WI38 (cell line): ENCODE measurements at regions not wholly inside any gene's neighbourhood (a gene's known extent, or its start where the extent isn't known, plus 50 kb on each side); places are given as distances from the start of the nearest gene placed in this dataset.

Source experiments
- H3K4me3 ChIP-seq: 2 replicates; pipeline ENCODE4 v1.5.1; 2011; ENCODE audit warnings: low read depth, mild to moderate bottlenecking, control low read depth, low read length
- CTCF ChIP-seq: IDR thresholded peaks from 2 replicates; pipeline ENCODE4 v1.5.1; 2012; ENCODE audit warnings: low read depth, mild to moderate bottlenecking, control low read depth, low read length

- TF ChIP-seq CTCF, result no peak
- no peak overlapping the region for H3K4me3 ChIP-seq
Observed at GRCh38 chr12:92419201-92419600, 273.6 kb upstream of the BTG1 start.

DNA sequence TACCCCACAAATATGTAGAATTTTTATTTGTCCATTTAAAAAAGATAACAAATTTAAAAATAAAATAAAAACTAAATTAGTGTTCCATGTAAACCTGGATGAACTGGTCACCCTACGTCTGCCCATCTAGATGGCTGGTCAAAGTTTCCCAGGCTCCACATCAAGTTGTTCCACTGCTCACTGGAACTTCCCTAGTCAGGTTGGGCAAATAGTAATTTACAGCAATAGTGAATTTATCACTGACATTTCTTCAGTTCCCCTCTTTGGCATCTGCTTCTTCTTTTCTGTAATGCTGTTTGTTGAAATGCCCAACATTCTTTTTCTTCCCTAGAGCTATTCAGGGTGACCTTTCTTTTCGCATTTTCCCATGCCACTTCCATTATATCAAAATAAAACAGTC, 272.7 kb upstream of the BTG1 start:
- TF ChIP-seq CTCF, result no peak
- no peak overlapping the region for H3K4me3 ChIP-seq

GRCh38 chr12:92417373-92417772, 271.7 kb upstream of the BTG1 start:
- no peak for TF ChIP-seq CTCF

GRCh38 chr12:92416385-92416812, 270.8 kb upstream of the BTG1 start:
- no peak for TF ChIP-seq CTCF
- no peak overlapping the region for H3K4me3 ChIP-seq

More at GRCh38 chr12:92417373-92417772, 271.7 kb upstream of the BTG1 start:
- no peak overlapping the region for H3K4me3 ChIP-seq

DNA sequence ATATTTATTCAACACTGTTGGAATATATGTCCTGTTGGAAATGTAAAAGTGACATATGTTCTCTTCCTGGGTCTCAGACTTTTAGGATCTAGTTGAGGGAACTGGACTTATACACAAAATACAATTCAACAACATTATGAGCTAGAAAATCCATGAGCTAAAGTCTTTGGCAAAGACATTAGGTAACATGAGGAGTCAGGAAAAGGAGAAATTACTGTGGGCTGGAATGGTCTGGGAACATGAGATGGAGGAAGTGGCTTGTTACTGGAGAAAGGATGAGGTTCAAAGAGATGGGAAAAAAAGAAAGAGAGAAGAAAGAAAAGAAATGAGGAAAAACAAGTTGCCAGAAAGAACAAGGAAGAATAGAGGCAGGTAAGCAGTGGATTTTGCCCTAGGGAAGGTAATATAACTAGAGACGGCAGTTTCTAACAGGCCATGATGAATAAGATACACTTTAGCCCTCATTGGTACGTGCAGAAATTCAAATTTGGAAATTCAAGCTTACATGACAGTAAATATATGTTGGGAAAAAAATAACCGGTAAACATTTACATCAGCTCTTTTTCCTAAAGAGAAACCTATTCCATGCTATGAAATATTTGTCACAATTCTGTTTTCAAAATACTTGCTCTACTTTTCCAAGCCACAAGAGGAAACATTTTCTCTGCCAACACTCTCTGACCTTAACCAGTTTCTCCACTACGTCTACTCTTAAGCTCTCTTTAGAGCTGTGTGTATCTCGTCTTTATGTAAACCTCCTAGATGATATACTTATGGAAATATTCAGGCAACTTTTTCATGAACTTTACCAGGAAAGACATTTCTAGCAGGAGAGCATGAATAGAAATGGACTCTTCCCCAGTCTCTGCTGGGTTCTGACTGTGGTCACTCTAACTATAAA, 268.8 kb upstream of the BTG1 start:
- no peak overlapping the region for H3K4me3 ChIP-seq
- no peak for TF ChIP-seq CTCF

DNA sequence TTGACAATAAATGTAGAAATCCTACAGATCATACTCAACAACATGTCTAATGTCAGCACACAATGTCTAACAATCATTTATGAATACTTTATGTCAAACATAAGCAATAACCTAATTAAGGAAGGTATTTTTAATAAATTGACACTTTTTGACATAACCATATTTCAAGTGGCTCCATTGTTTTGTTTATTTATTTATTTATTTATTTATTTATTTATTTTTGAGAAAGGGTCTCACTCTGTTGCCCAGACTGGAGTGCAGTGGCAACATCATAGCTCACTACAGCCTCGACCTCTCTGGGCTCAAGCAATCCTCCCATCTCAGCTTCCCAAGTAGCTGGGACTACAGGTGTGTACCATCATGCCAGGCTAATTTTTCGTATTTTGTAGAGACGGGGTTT, 267.6 kb upstream of the BTG1 start:
- TF ChIP-seq CTCF, result no peak
- H3K4me3 ChIP-seq, result no peak overlapping the region

GRCh38 chr12:92412856-92413255, 267.2 kb upstream of the BTG1 start:
- no peak for TF ChIP-seq CTCF
- no peak overlapping the region for H3K4me3 ChIP-seq
